22Rv1 (cell line): ENCODE measurements at regions not wholly inside any gene's neighbourhood (a gene's known extent, or its start where the extent isn't known, plus 50 kb on each side); places are given as distances from the start of the nearest gene placed in this dataset.

Source experiments
- ZFX ChIP-seq: fragments of 450-650 bp; IDR thresholded peaks from 2 replicates; pipeline ENCODE4 v1.6.1; 2017; ENCODE audit warnings: antibody characterized with exemption, borderline replicate concordance
- TF ChIP-seq, protein P1 (sequence below): fragments of 450-650 bp; IDR thresholded peaks from 2 replicates; pipeline ENCODE4 v1.5.1; 2017; ENCODE audit warnings: mild to moderate bottlenecking

DNA sequence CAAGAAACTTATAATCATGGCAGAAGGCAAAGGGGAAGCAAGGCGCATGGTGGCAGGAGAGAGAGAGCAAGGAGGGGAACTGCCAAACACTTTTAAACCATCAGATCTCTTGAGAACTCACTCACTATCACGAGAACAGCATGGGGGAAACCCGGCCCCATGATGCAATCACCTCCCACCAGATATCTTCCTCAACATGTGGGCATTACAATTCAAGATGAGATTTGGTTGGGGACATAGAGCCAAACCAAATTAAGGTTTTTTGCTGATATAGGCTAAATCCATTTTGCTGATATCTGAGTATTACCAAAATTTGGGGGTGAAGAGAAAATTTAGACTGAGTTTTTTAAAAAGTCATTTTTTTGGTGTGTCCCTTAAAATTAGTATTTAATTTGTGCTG is 54.9 kb upstream of the TMX1 start:
- TF ChIP-seq, protein P1, sequence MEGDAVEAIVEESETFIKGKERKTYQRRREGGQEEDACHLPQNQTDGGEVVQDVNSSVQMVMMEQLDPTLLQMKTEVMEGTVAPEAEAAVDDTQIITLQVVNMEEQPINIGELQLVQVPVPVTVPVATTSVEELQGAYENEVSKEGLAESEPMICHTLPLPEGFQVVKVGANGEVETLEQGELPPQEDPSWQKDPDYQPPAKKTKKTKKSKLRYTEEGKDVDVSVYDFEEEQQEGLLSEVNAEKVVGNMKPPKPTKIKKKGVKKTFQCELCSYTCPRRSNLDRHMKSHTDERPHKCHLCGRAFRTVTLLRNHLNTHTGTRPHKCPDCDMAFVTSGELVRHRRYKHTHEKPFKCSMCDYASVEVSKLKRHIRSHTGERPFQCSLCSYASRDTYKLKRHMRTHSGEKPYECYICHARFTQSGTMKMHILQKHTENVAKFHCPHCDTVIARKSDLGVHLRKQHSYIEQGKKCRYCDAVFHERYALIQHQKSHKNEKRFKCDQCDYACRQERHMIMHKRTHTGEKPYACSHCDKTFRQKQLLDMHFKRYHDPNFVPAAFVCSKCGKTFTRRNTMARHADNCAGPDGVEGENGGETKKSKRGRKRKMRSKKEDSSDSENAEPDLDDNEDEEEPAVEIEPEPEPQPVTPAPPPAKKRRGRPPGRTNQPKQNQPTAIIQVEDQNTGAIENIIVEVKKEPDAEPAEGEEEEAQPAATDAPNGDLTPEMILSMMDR, result no peak
- TF ChIP-seq ZFX, result no peak
